ENCODE measurements at regions not wholly inside any gene's neighbourhood (a gene's known extent, or its start where the extent isn't known, plus 50 kb on each side); places are given as distances from the start of the nearest gene placed in this dataset.
A peak's percentile ranks its signal among the peaks of the same experiment; 100 is the strongest.

DNA sequence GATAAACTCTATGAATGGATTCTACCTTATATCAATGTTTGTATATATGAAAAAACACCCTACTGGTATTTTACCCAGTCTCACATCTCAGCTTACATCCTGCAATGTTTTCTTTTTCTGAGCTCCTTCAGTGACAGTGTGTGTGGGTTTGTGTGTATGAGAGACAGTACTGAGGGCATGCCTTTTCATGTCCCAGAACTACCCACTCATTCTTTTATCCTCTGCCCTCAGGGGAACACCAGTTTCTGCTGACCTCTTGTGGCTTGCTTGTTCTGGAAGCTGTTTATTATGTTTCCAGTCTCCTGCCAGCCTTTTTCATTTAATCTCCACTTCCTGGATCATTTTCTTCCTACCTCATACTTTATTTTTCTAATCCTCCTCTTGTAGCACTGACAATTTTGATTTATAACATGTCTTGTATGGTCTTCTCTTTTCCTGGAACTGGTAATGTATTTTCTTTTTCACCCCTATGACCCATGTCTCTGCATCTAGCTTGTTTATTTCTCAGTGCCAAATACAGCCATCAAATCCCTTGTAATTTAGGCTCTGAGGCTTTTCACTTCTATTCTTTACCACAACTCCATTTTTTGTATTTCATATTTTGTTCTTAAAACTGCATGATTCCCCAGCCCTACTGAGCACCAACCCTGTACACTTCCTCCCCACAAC, 195.5 kb upstream of the NLGN4Y start:
- no peaks in the 10 kb centered on the region for H3K36me3 ChIP-seq
- H3K27ac ChIP-seq: no peak overlapping the region
- no peaks in the 10 kb centered on the region for H3K4me1 ChIP-seq
- intact Hi-C loops (cut with DNase I; ENCODE audit: low total_unique reads): no loop called here
- H3K4me3 ChIP-seq: no peak overlapping the region
- no peak for TF ChIP-seq POLR2AphosphoS5 (IDR thresholded peaks at IDR 0.05)
- TF ChIP-seq POLR2A (IDR thresholded peaks at IDR 0.05): no peak
- TF ChIP-seq, protein P1, sequence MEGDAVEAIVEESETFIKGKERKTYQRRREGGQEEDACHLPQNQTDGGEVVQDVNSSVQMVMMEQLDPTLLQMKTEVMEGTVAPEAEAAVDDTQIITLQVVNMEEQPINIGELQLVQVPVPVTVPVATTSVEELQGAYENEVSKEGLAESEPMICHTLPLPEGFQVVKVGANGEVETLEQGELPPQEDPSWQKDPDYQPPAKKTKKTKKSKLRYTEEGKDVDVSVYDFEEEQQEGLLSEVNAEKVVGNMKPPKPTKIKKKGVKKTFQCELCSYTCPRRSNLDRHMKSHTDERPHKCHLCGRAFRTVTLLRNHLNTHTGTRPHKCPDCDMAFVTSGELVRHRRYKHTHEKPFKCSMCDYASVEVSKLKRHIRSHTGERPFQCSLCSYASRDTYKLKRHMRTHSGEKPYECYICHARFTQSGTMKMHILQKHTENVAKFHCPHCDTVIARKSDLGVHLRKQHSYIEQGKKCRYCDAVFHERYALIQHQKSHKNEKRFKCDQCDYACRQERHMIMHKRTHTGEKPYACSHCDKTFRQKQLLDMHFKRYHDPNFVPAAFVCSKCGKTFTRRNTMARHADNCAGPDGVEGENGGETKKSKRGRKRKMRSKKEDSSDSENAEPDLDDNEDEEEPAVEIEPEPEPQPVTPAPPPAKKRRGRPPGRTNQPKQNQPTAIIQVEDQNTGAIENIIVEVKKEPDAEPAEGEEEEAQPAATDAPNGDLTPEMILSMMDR (IDR thresholded peaks at IDR 0.05): no peak
- H3K9me3 ChIP-seq: no peaks in the 10 kb centered on the region
- no peaks in the 10 kb centered on the region for H3K27me3 ChIP-seq
- DNase-seq (ENCODE audit: low spot score in 2 of 2): no peak

DNA sequence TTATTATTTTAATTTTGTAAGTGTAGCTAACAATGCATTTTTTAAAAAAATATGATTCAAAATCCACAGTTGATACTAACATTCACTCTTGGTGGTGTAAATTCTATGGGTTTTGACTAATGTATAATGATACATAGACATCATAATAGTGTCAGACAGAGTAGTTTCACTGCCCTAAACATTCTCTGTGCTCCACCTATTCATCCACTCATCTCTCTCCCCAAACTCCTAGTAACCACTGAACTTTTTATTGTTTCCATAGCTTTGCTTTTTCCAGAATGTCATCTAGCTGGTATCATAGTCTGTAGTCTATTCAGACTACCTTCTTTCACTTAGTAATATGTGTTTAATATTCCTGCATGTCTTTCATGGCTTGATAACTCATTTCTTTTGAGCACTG, 194.0 kb upstream of the NLGN4Y start:
- DNase-seq (ENCODE audit: low spot score in 2 of 2): no peak
- no peaks in the 10 kb centered on the region for H3K9me3 ChIP-seq
- intact Hi-C loops (cut with DNase I; ENCODE audit: low total_unique reads): no loop called here
- H3K27me3 ChIP-seq: no peaks in the 10 kb centered on the region
- no peak overlapping the region for H3K27ac ChIP-seq
- no peaks in the 10 kb centered on the region for H3K36me3 ChIP-seq
- no peak overlapping the region for H3K4me3 ChIP-seq
- no peaks in the 10 kb centered on the region for H3K4me1 ChIP-seq
- no peak for TF ChIP-seq POLR2AphosphoS5 (IDR thresholded peaks at IDR 0.05)
- TF ChIP-seq, protein P1 (IDR thresholded peaks at IDR 0.05): no peak
- TF ChIP-seq POLR2A (IDR thresholded peaks at IDR 0.05): no peak

DNA sequence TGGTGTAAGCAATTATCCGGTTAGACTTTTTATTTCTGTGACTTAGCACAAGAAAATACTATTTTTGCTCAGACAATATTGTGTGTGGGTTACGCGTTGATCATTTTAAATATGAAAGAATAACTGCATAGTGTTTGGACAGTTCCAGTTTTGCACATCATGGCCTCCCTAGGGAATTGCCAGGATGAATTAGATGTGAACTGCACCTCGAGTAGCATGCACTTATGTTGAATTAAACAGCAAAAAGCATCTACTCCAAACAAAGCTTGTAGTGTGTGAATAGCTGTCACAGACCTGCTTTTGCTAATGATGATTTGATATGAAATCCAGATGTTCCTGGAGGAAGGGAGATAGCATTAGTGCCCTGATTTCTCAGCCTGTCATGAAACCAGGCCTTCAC, 184.8 kb upstream of the NLGN4Y start:
- Histone ChIP-seq H3K36me3 (no peaks in the 10 kb centered on the region), H3K27ac (no peak overlapping the region), H3K27me3 (no peaks in the 10 kb centered on the region), H3K4me3 (no peak overlapping the region), H3K4me1 (no peaks in the 10 kb centered on the region), H3K9me3 (no peaks in the 10 kb centered on the region)
- no peak for DNase-seq (ENCODE audit: low spot score in 2 of 2)
- intact Hi-C loops (cut with DNase I; ENCODE audit: low total_unique reads): no loop called here
- TF ChIP-seq POLR2AphosphoS5 (IDR thresholded peaks at IDR 0.05) (no peak), POLR2A (IDR thresholded peaks at IDR 0.05) (no peak)
- TF ChIP-seq, protein P1 (IDR thresholded peaks at IDR 0.05): no peak

DNA sequence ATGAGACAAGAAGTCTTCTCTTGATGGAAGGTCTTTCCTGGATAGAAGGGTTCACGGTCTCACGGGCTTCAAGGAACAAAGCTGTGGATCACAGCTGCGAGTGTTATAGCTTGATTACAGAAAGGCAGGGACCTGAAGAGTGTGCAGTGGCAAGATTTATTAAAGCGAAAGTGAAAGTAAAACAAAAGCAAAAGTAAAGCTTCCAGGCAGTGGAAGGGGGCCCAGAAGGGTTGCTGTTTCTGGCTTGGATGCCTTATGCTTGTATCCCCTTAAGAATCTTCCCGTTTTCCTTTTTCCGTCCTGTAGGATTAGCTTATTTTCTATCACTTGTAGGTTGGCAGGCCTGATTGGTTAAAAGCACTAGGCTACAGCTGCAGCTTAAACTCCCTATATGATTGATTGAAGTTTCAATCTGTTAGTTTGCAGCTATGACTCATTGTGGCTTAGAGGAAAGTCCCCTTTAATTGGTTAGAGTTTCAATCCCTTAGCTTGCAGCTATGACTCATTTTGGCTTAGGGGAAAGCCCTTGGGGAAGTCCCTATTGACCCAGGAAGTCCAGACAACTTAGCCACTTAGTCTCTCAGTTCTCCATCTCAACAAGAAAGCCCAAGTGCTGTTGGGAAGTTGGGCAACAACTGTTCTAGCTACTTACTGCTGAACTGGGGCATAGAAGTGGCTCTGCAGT, 183.7 kb upstream of the NLGN4Y start:
- Histone ChIP-seq H3K4me3 (no peak overlapping the region), H3K27ac (no peak overlapping the region), H3K4me1 (no peaks in the 10 kb centered on the region), H3K9me3 (no peaks in the 10 kb centered on the region), H3K36me3 (no peaks in the 10 kb centered on the region), H3K27me3 (no peaks in the 10 kb centered on the region)
- DNase-seq (ENCODE audit: low spot score in 2 of 2): no peak
- TF ChIP-seq POLR2AphosphoS5 (IDR thresholded peaks at IDR 0.05): no peak
- TF ChIP-seq POLR2A (IDR thresholded peaks at IDR 0.05): no peak
- TF ChIP-seq, protein P1 (IDR thresholded peaks at IDR 0.05): no peak
- intact Hi-C loops (cut with DNase I; ENCODE audit: low total_unique reads): no loop called here

DNA sequence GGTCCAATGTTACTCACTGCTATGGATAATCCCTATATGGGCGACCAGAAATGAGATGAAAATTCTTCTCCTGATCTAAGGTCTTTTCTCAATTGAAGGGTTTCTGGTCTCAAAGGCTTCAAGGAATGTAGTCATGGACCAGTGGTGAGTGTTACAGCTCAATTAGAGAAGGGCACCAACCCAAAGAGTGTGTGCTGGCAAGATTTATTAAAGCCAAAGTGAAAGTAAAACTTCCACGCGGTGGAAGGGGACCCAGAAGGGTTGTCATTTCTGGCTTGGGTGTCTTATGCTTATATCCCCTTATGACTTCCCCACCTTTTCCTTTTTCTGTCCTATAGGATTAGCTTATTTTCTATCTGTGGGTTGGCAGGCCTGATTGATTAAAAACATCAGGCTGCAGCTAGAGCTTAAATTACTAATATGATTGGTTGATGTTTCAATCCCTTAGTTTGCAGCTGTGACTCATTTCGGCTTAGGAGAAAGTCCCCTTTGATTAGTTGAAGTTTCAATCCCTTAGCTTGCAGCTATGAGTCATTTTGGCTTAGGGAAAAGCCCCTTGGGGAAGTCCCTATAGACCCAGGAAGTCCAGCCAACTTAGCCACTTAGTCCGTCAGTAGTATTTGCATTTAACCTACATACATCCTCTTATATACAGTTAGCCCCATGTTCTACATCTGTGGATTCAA, 179.5 kb upstream of the NLGN4Y start:
- intact Hi-C loops (cut with DNase I; ENCODE audit: low total_unique reads): no loop called here
- DNase-seq (ENCODE audit: low spot score in 2 of 2): no peak
- TF ChIP-seq, protein P1 (IDR thresholded peaks at IDR 0.05): no peak
- TF ChIP-seq POLR2A (IDR thresholded peaks at IDR 0.05) (no peak), POLR2AphosphoS5 (IDR thresholded peaks at IDR 0.05) (no peak)
- no peaks in the 10 kb centered on the region for H3K4me1 ChIP-seq
- peak overlapping the region in 1 of 3 donors; percentile 7 for H3K4me3 ChIP-seq
- H3K27ac ChIP-seq: no peak overlapping the region
- H3K36me3 ChIP-seq: no peaks in the 10 kb centered on the region
- H3K27me3 ChIP-seq: no peaks in the 10 kb centered on the region
- H3K9me3 ChIP-seq: no peaks in the 10 kb centered on the region

All from breast epithelium (tissue), 4 donors.